Progenitor cell of endocrine pancreas (in vitro differentiated cells): ENCODE measurements at regions not wholly inside any gene's neighbourhood (a gene's known extent, or its start where the extent isn't known, plus 50 kb on each side); places are given as distances from the start of the nearest gene placed in this dataset.

Source experiments
- DNase-seq: peaks from one replicate; pipeline ENCODE4 v3.0.0; 2021; ENCODE audit warnings: low spot score; ENCODE audit not compliant: unreplicated experiment
- H3K27ac Mint-ChIP-seq: 2 replicates; pipeline ENCODE4 v1.8.0; 2021; ENCODE audit warnings: mild to moderate bottlenecking, moderate library complexity, mixed read lengths
- H3K27me3 Mint-ChIP-seq: 2 replicates; pipeline ENCODE4 v1.8.0; 2021; ENCODE audit warnings: mixed read lengths
- H3K36me3 Mint-ChIP-seq: 2 replicates; pipeline ENCODE4 v1.8.0; 2022; ENCODE audit warnings: mixed read lengths; ENCODE audit not compliant: insufficient read depth
- H3K4me1 Mint-ChIP-seq: 2 replicates; pipeline ENCODE4 v1.8.0; 2021; ENCODE audit warnings: low read depth, mixed read lengths
- H3K4me3 Mint-ChIP-seq: 2 replicates; pipeline ENCODE4 v1.8.0; 2021; ENCODE audit warnings: low read depth, mild to moderate bottlenecking, moderate library complexity, mixed read lengths
- H3K9me3 Mint-ChIP-seq: 2 replicates; pipeline ENCODE4 v1.8.0; 2021; ENCODE audit warnings: low read depth, mixed read lengths
- TF ChIP-seq, protein P1 (sequence below): fragments of 200-600 bp; sonication (generic); IDR thresholded peaks from one replicate; pipeline ENCODE4 v1.5.0; 2021; ENCODE audit warnings: antibody characterized with exemption, mild to moderate bottlenecking; ENCODE audit not compliant: unreplicated experiment

DNA sequence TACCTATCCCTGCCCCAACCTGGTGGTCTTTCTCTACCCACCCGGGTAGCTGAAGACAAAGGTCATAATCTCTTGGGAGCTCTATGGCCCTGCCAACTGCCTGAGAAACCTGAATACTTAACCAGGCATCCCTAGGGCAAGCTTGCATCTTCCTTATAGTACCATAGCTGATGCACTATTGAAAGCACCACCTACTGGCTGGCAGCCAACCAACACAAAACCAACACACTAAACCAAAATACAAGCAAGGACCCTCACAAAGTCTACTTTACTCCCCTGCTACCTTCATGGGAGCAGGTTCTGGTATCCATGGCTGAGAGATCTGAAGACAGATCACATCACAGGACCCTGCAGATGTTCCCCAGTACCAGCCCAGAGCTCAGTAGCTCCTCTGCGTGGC, 171.8 kb upstream of the TAS2R1 start:
- H3K27me3 Mint-ChIP-seq, result no peaks in the 10 kb centered on the region
- no peaks in the 10 kb centered on the region for H3K36me3 Mint-ChIP-seq
- peaks cover 31% of the 10 kb centered on the region for H3K9me3 Mint-ChIP-seq
- no peak overlapping the region for H3K27ac Mint-ChIP-seq
- H3K4me1 Mint-ChIP-seq, result no peaks in the 10 kb centered on the region
- TF ChIP-seq, protein P1, sequence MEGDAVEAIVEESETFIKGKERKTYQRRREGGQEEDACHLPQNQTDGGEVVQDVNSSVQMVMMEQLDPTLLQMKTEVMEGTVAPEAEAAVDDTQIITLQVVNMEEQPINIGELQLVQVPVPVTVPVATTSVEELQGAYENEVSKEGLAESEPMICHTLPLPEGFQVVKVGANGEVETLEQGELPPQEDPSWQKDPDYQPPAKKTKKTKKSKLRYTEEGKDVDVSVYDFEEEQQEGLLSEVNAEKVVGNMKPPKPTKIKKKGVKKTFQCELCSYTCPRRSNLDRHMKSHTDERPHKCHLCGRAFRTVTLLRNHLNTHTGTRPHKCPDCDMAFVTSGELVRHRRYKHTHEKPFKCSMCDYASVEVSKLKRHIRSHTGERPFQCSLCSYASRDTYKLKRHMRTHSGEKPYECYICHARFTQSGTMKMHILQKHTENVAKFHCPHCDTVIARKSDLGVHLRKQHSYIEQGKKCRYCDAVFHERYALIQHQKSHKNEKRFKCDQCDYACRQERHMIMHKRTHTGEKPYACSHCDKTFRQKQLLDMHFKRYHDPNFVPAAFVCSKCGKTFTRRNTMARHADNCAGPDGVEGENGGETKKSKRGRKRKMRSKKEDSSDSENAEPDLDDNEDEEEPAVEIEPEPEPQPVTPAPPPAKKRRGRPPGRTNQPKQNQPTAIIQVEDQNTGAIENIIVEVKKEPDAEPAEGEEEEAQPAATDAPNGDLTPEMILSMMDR, result no peak
- H3K4me3 Mint-ChIP-seq, result no peak overlapping the region
- DNase-seq, result no peak

- peaks cover 12% of the 10 kb centered on the region for H3K9me3 Mint-ChIP-seq
- no peak overlapping the region for H3K4me3 Mint-ChIP-seq
- no peak overlapping the region for H3K27ac Mint-ChIP-seq
- no peaks in the 10 kb centered on the region for H3K4me1 Mint-ChIP-seq
- no peak for DNase-seq
- TF ChIP-seq, protein P1, result no peak
- H3K36me3 Mint-ChIP-seq, result no peaks in the 10 kb centered on the region
- peaks cover 3% of the 10 kb centered on the region for H3K27me3 Mint-ChIP-seq
Observed at GRCh38 chr5:9799606-9800005, 169.5 kb upstream of the TAS2R1 start.

DNA sequence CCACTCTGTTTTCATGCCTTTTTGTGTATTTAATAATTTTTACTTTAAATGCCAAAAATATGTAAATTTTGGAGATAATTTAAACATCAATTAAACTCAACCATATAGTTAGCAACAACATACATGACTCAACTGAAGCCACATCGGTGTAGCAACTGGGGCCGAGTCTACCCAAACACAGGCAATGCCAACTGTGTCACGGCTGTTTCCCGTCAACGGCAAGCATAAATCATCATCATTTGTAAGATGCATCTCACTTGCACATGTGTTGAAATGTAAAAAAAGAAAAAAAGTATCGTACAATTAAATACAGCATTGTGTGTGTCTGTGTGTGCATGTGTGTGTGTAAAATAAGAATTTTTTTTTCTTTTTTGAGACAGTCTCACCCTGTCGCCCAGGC, 160.1 kb upstream of the TAS2R1 start:
- H3K4me1 Mint-ChIP-seq, result peaks cover 16% of the 10 kb centered on the region
- H3K27me3 Mint-ChIP-seq, result peaks cover 23% of the 10 kb centered on the region
- H3K9me3 Mint-ChIP-seq, result no peaks in the 10 kb centered on the region
- no peaks in the 10 kb centered on the region for H3K36me3 Mint-ChIP-seq
- TF ChIP-seq, protein P1, result no peak
- H3K4me3 Mint-ChIP-seq, result no peak overlapping the region
- DNase-seq, result no peak
- no peak overlapping the region for H3K27ac Mint-ChIP-seq

DNA sequence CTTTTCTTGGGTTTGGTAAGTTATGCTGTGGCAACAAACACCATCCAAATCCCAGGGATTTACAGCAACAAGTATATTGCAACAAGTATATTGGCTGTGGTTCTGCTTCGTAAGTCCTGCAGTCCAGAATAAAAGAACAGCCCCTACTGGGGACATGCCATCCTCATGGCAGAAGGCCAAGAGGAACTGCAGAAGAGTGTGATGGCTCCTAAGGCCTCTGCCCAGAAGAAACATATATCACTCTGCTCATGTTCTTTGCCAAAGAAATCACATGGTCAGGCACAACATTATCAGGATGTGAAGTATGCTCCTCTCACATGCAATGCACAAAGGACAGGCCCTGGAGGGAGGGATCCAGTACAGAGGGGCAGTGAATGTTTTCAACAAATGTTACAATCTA, 159.6 kb upstream of the TAS2R1 start:
- Mint-ChIP-seq H3K36me3 (no peaks in the 10 kb centered on the region), H3K4me1 (peaks cover 16% of the 10 kb centered on the region), H3K27me3 (peaks cover 23% of the 10 kb centered on the region), H3K27ac (no peak overlapping the region), H3K4me3 (no peak overlapping the region), H3K9me3 (no peaks in the 10 kb centered on the region)
- TF ChIP-seq, protein P1, result no peak
- DNase-seq, result no peak

DNA sequence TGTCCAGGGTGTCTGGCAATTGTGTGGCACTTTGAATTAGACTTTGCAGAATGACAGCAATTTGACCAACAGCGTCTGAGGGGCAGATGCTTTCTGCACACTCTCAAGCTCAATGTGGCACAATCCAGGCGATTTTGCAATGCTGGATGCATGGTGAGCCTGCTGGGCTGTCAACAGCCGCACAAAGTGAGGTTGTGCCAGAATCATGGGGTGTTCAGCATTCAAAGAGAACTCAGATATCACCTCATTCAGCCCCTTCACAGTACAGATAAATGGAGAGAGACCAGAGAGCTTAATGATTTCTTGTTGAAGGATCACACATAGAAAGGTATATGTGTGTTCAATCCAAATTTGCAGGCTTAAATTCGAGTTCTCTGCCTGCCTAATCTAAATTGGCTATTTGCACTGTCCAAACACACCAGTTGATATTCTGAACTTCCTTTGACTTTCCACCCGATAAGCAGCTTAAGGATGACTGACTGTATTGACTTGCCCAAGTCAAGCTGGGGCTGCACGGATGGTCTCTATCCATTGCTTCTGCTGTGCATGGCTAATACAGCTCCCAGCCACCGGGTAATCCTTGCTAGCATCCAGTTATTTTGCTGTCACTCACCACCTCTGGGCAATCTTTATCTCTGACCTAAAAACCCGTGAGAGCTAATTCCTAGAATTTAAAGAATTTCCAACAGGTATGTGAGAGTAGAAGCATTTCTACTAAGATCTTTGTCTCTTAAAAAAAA, 157.9 kb upstream of the TAS2R1 start:
- Mint-ChIP-seq H3K4me3 (no peak overlapping the region), H3K27ac (no peak overlapping the region), H3K36me3 (no peaks in the 10 kb centered on the region), H3K9me3 (no peaks in the 10 kb centered on the region), H3K27me3 (peaks cover 18% of the 10 kb centered on the region), H3K4me1 (peaks cover 18% of the 10 kb centered on the region)
- TF ChIP-seq, protein P1, result no peak
- DNase-seq, result no peak
